ENCODE measurements at regions not wholly inside any gene's neighbourhood (a gene's known extent, or its start where the extent isn't known, plus 50 kb on each side); places are given as distances from the start of the nearest gene placed in this dataset.
"Not testable (repeated sequence)": the region's sequence is repeated elsewhere in the genome, so short reads cannot be mapped to it uniquely, and the experiment has no call there.

- TF ChIP-seq ZNF462 (CRISPR knock-in tag; IDR thresholded peaks at IDR 0.05): no peak
- no peak for TF ChIP-seq REST (IDR thresholded peaks at IDR 0.05; ENCODE audit: unreplicated experiment)
- TF ChIP-seq EZH2phosphoT487 (IDR thresholded peaks at IDR 0.05; ENCODE audit: unreplicated experiment): no peak
- no peak for TF ChIP-seq STAT1 (IDR thresholded peaks at IDR 0.05; ENCODE audit: unreplicated experiment)
These were observed 1178.0 kb downstream of the REEP3 start (continued) for GRCh38 chr10:64699244-64699643.

- not testable (repeated sequence) for H3K79me2 ChIP-seq (replicated peaks; ENCODE audit: insufficient read depth); DNase-seq (ENCODE audit: low spot score); H3K4me2 ChIP-seq; H3F3A ChIP-seq (replicated peaks; ENCODE audit: low read depth); H3K9me2 ChIP-seq (ENCODE audit: insufficient read depth); H3K4me1 ChIP-seq (ENCODE audit: insufficient read depth); H3K4me3 ChIP-seq; ATAC-seq; H3K27ac ChIP-seq (ENCODE audit: low read depth); H4K20me1 ChIP-seq (replicated peaks; ENCODE audit: insufficient read depth); H3K27ac Mint-ChIP-seq; H3K36me3 ChIP-seq (ENCODE audit: insufficient read depth); H3K27me3 Mint-ChIP-seq (ENCODE audit: insufficient read depth, low read depth, poor library complexity); H3K9me3 Mint-ChIP-seq; H3K27me3 ChIP-seq (ENCODE audit: insufficient read depth); H3K4me3 Mint-ChIP-seq; H3K36me3 Mint-ChIP-seq (ENCODE audit: low read depth); H2AFZ ChIP-seq
- H3K4me1 Mint-ChIP-seq: peaks cover 15% of the 10 kb centered on the region; the same call in 2 of the 3 replicates
These were observed 1180.9 kb downstream of the REEP3 start for GRCh38 chr10:64702086-64702485.
